Breast epithelium (tissue), 4 donors: ENCODE measurements at regions not wholly inside any gene's neighbourhood (a gene's known extent, or its start where the extent isn't known, plus 50 kb on each side); places are given as distances from the start of the nearest gene placed in this dataset.

Experiments used
- DNase-seq, 2 donors: peaks; one replicate each; pipeline ENCODE4 v3.0.0-alpha.2; 2019; ENCODE audit warnings: low spot score in 2 of 2
- H3K27ac ChIP-seq, 2 donors: fragments of 200-600 bp; sonication (generic) in 1 of 2; one replicate each; pipeline ENCODE4 v1.5.1; 2016 to 2019; ENCODE audit warnings: mild to moderate bottlenecking in 1 of 2
- H3K27me3 ChIP-seq, 2 donors: fragments of 200-600 bp; sonication (generic) in 1 of 2; one replicate each; pipeline versions ENCODE4 v1.5.1 to v1.6.0; 2017 to 2019; ENCODE audit warnings: control low read depth in 1 of 2, mild to moderate bottlenecking in 1 of 2
- H3K36me3 ChIP-seq: fragments of 200-600 bp; one replicate; pipeline ENCODE4 v1.5.1; 2019
- H3K4me1 ChIP-seq, 2 donors: fragments of 200-600 bp; sonication (generic); one replicate each; pipeline ENCODE4 v1.5.1; 2016 to 2019; ENCODE audit warnings: control low read depth in 1 of 2
- H3K4me3 ChIP-seq, 3 donors: fragments of 200-600 bp; sonication (generic); 1 replicate in 2 of 3; 2 replicates in 1 of 3; pipeline ENCODE4 v1.5.1; 2016 to 2019; ENCODE audit warnings: mild to moderate bottlenecking in 3 of 3, moderate library complexity in 2 of 3
- H3K9me3 ChIP-seq, 2 donors: fragments of 200-600 bp; sonication (generic) in 1 of 2; one replicate each; pipeline ENCODE4 v1.5.1; 2016 to 2019; ENCODE audit warnings: control low read depth in 1 of 2
- POLR2A ChIP-seq: fragments of 450-650 bp; IDR thresholded peaks from one replicate; pipeline ENCODE4 v1.6.1; 2016; ENCODE audit warnings: antibody characterized with exemption, mild to moderate bottlenecking, moderate library complexity
- POLR2AphosphoS5 ChIP-seq, 3 donors: sonication (generic); formaldehyde crosslinking; IDR thresholded peaks; one replicate each; pipeline ENCODE4 v1.6.1; 2017; ENCODE audit warnings: antibody characterized with exemption in 3 of 3
- intact Hi-C: fragments of 100-400 bp; cut with DNase I; formaldehyde crosslinking; loops from one replicate; pipeline ENCODE4 v1.15.1; 2023; ENCODE audit warnings: low total_unique reads
- TF ChIP-seq, protein P1 (sequence below), 3 donors: fragments of 450-650 bp; IDR thresholded peaks; one replicate each; pipeline ENCODE4 v1.5.1; 2016 to 2017; ENCODE audit warnings: antibody characterized with exemption in 3 of 3, mild to moderate bottlenecking in 3 of 3, moderate library complexity in 3 of 3

DNA sequence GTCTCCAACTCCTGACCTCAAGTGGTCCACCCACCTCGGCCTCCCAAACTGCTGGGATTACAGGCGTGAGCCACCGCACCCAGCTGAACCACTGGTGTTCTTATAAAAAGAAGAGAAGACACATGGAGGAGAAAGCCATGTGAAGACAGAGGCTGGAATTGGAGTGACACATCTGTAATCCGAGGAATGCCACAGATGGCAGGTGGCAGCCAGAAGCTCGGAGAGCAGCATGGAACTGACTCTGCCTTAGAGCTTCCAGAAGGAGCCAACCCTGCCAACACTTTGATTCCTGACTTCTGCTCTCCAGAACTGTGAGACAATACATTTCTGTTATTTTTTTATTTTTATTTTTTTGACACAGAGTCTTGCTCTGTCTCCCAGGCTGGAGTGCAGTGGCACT lies 59.0 kb upstream of the ATP2B4 start:
- Histone ChIP-seq H3K4me3 (no peak overlapping the region), H3K27ac (no peak overlapping the region), H3K4me1 (no peaks in the 10 kb centered on the region), H3K27me3 (no peaks in the 10 kb centered on the region), H3K9me3 (no peaks in the 10 kb centered on the region), H3K36me3 (no peaks in the 10 kb centered on the region)
- no peak for TF ChIP-seq POLR2AphosphoS5 (IDR thresholded peaks at IDR 0.05)
- no peak for TF ChIP-seq POLR2A
- TF ChIP-seq, protein P1, sequence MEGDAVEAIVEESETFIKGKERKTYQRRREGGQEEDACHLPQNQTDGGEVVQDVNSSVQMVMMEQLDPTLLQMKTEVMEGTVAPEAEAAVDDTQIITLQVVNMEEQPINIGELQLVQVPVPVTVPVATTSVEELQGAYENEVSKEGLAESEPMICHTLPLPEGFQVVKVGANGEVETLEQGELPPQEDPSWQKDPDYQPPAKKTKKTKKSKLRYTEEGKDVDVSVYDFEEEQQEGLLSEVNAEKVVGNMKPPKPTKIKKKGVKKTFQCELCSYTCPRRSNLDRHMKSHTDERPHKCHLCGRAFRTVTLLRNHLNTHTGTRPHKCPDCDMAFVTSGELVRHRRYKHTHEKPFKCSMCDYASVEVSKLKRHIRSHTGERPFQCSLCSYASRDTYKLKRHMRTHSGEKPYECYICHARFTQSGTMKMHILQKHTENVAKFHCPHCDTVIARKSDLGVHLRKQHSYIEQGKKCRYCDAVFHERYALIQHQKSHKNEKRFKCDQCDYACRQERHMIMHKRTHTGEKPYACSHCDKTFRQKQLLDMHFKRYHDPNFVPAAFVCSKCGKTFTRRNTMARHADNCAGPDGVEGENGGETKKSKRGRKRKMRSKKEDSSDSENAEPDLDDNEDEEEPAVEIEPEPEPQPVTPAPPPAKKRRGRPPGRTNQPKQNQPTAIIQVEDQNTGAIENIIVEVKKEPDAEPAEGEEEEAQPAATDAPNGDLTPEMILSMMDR (IDR thresholded peaks at IDR 0.05), result no peak
- DNase-seq, result no peak
- intact Hi-C loops, result no loop called here

DNA sequence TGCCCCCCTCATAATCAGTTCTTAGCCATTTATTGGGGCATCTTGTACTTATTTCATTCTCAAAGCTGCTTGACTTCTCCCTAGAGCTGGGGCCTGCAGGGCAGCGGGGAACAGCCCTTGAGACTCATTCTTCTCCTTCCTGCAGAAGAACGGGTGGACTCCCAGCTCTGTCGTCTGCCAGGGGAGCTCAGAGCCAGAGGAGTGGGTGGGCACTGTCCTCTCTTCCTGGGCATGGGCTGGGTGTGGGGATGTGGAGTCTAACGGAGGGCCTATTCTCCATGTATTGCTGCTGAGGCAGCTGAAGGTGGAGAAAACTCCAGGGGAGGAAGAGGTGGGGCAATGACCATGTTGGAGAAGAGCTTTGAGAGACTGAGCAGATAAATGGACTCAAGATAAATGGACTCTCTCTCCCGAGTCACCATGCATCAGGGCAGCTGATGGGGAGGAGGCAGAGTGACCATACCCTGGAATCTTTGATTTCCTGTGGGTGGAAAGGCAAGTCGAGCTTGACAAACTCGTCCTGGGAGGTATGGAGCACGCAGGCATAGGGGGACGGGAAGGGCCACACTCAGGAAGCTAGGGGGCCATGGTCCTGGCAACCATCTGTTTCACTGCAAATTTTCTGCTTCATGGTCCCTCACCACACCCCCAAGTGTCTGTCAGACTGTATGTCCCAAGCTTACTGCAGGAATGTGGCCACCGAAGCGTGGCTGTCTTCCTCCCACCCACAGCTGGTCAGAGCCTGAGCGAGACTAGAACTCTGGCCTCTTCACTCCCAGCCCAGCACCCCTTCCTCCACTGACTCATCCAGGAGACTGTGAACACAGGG lies 56.9 kb upstream of the ATP2B4 start:
- no peaks in the 10 kb centered on the region for H3K4me1 ChIP-seq
- TF ChIP-seq POLR2A, result no peak
- no peak for TF ChIP-seq POLR2AphosphoS5 (IDR thresholded peaks at IDR 0.05)
- TF ChIP-seq, protein P1 (IDR thresholded peaks at IDR 0.05), result no peak
- H3K36me3 ChIP-seq, result no peaks in the 10 kb centered on the region
- intact Hi-C loops, result no loop called here
- DNase-seq, result no peak
- no peaks in the 10 kb centered on the region for H3K9me3 ChIP-seq
- no peak overlapping the region for H3K4me3 ChIP-seq
- no peak overlapping the region for H3K27ac ChIP-seq
- no peaks in the 10 kb centered on the region for H3K27me3 ChIP-seq

DNA sequence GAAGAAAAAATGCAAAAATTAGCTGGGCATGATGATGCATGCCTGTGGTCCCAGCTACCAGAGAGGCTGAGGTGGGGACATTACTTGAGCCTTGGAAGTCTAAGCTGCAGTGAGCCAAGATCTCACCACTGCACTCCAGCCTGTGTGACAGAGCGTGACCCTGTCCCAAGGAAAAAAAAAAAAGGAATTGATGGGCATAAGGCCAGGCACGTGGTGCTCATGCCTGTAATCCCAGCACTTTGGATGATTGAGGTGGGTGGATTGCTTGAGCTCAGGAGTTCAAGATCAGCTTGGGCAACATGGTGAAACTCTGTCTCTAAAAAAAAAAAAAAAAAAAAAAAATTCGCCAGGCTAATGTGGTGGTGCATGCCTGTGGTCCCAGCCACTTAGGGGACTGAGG lies 55.8 kb upstream of the ATP2B4 start:
- no peaks in the 10 kb centered on the region for H3K27me3 ChIP-seq
- H3K36me3 ChIP-seq, result no peaks in the 10 kb centered on the region
- H3K27ac ChIP-seq, result no peak overlapping the region
- H3K4me1 ChIP-seq, result no peaks in the 10 kb centered on the region
- TF ChIP-seq POLR2A (no peak), POLR2AphosphoS5 (IDR thresholded peaks at IDR 0.05) (no peak)
- TF ChIP-seq, protein P1 (IDR thresholded peaks at IDR 0.05), result no peak
- H3K9me3 ChIP-seq, result no peaks in the 10 kb centered on the region
- intact Hi-C loops, result no loop called here
- DNase-seq, result no peak
- no peak overlapping the region for H3K4me3 ChIP-seq

DNA sequence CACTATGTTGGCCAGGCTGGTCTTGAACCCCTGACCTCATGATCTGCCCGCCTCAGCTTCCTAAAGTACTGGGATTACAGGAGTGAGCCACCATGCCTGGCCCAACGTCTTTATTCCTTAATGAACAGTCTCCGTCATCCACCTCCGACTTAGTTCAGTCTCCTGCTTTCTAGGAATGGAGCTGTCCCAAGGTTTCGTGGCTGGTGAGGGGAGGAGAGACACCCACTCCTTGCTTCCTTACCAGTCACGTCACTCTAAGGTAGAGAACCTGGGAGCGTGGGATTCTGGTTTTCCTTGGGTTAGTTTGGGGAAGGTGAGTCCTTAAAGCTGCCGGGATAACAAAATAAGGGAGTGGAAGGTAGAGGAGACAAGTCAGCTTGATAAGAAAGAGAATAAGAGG lies 55.0 kb upstream of the ATP2B4 start:
- TF ChIP-seq POLR2AphosphoS5 (IDR thresholded peaks at IDR 0.05) (no peak), POLR2A (no peak)
- TF ChIP-seq, protein P1 (IDR thresholded peaks at IDR 0.05), result no peak
- H3K36me3 ChIP-seq, result no peaks in the 10 kb centered on the region
- DNase-seq, result no peak
- H3K9me3 ChIP-seq, result no peaks in the 10 kb centered on the region
- H3K27ac ChIP-seq, result peak overlapping the region in 1 of 2 donors; percentile 3
- H3K4me1 ChIP-seq, result no peaks in the 10 kb centered on the region
- no peak overlapping the region for H3K4me3 ChIP-seq
- H3K27me3 ChIP-seq, result no peaks in the 10 kb centered on the region
- intact Hi-C loops, result no loop called here

DNA sequence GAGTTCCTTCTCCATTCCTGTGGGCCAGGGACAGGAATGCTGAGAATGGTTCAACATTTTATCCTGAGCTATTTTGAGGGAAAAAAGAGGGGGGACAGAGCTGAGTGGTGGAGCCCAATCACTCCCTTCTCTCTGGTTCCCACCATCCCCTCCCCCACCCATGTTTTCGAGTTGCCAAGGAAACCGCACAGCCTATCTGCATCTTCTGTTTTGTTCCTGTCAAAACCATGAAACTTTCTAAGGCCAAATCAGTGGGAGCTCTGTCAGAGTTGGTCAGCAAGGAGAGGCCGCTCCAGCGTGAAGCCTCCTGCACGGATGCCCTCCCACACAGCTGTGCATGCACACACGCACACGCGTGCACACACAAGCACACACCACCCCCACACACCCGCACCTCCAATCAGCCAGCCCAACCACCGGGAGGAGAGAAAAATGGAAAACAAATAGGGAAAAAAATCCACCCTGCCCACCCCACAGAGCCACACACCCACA lies 54.5 kb upstream of the ATP2B4 start:
- peak overlapping the region in 1 of 2 donors; percentile 3 for H3K27ac ChIP-seq
- intact Hi-C loops, result no loop called here
- H3K4me3 ChIP-seq, result no peak overlapping the region
- no peaks in the 10 kb centered on the region for H3K9me3 ChIP-seq
- no peaks in the 10 kb centered on the region for H3K4me1 ChIP-seq
- H3K27me3 ChIP-seq, result no peaks in the 10 kb centered on the region
- H3K36me3 ChIP-seq, result no peaks in the 10 kb centered on the region
- no peak for DNase-seq
- TF ChIP-seq POLR2AphosphoS5 (IDR thresholded peaks at IDR 0.05) (no peak), POLR2A (no peak)
- TF ChIP-seq, protein P1 (IDR thresholded peaks at IDR 0.05), result no peak
